GM18867 (cell line): ENCODE measurements at regions not wholly inside any gene's neighbourhood (a gene's known extent, or its start where the extent isn't known, plus 50 kb on each side); places are given as distances from the start of the nearest gene placed in this dataset.

Source experiments
- ATAC-seq: cut with Tn5 transposase; IDR thresholded peaks from one replicate; pipeline ENCODE4 v1.9.1; 2021; ENCODE audit warnings: mild to moderate bottlenecking, moderate library complexity; ENCODE audit not compliant: unreplicated experiment

- ATAC-seq = no peak
Measured at GRCh38 chr10:3723766-3724165, 61.2 kb downstream of the KLF6 start.

GRCh38 chr10:3720228-3721019 lies 64.6 kb downstream of the KLF6 start:
- no peak for ATAC-seq

- ATAC-seq = no peak
Measured at GRCh38 chr10:3719024-3719843, 65.8 kb downstream of the KLF6 start.

- ATAC-seq = no peak
Measured at GRCh38 chr10:3716093-3716492, 68.9 kb downstream of the KLF6 start.

- no peak for ATAC-seq
Measured at GRCh38 chr10:3714967-3715366, 70.0 kb downstream of the KLF6 start.

GRCh38 chr10:3714531-3714930 lies 70.5 kb downstream of the KLF6 start:
- no peak for ATAC-seq

- ATAC-seq = no peak
Measured at GRCh38 chr10:3712707-3713106, 72.3 kb downstream of the KLF6 start.

- ATAC-seq = no peak
Measured at GRCh38 chr10:3711918-3712317, 73.1 kb downstream of the KLF6 start.

DNA sequence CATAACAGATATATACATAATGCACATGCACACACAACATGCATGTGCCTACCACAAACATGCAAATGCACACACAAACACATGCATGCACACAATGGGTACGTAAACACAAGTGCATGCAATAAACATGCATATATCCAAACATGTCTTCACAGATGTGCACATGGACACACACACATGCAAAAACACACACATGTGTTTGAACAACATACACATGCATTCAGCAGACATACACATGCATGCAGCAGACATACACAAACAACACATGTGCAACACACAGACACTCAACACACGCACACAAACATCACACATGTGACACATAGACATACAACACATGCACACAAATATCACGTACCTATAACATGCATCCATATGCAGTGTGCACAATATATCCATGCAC lies 74.2 kb downstream of the KLF6 start:
- ATAC-seq = no peak

- no peak for ATAC-seq
Measured at GRCh38 chr10:3709456-3710060, 75.5 kb downstream of the KLF6 start.

DNA sequence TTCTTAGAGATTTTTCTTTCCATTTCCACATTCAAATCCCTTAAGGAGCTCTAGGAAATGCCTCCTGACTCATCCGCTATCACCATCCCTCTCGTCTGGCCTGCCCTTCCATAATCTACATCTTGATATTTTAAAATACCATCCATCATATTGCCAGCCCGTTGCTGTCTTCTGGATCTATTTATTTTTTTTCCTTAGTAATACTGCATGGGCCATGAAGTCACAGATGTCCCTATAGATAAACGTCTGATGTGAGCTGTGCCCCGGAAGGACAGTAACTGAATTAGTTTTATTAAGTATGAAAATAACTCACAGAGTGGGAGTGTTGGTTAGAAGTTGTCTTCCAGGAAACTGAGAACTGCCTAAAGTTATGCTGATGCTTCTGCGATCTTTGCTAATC lies 76.2 kb downstream of the KLF6 start:
- ATAC-seq = no peak

GRCh38 chr10:3704565-3705325 lies 80.3 kb downstream of the KLF6 start:
- no peak for ATAC-seq

DNA sequence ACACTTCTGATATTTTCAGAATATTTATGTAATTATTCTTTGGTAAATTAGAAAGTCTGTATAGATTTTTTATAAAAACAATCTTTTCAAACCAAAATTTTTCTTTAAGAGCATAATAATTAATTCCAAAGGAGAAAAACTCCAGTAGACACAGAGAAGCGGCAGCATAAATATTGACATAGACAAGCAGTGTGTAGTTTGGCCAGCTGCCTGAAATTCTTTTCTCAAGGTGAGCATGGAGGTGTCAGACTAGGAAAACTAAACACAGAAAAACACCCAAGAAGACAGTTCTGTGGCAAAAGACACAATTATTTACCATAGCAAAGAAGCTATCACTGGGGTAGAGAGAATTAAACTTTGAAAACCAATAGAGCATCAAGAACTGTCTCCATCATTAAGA lies 82.4 kb downstream of the KLF6 start:
- ATAC-seq = no peak

DNA sequence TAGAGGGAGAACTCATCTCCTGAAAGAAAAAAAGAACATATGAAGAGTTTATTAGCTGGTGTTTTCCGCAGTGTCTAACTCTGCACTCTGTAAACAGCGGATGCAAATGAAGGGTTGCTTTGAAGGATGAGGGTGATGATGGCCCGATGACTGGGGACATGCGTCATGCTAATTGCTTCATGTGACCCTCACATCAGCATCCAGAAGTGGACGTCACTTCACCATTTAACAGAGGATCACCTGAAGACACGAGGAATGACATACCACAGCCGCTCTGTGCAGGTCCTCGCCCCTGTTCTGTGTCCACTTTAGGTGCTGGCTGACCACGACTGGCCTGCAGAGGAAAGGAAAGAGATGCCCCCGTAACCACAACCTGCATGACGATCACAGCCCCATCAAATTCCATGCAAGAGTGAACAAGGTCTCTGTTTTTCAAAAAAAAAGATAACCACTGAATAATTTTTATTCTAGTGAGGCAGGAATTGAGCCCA lies 82.9 kb downstream of the KLF6 start:
- ATAC-seq = no peak

DNA sequence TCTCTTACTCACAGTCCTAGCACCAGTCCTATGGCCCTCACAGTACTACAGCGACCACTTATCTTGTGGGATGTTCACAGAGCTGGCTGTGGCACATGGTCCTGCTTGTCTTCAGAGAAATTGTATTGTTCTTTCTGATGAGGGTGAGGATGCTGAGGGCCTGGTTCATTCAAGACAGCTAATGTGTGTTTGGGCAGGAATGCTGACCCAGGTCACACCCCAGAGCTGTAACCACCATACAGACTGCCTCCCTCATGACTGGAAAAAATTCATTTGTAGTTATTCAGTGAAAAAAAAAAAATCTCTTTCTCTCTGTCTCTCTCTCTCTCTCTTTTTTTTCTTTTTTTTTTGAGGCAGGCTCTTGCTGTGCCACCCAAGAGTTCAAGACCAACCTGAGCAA lies 83.5 kb downstream of the KLF6 start:
- no peak for ATAC-seq

GRCh38 chr10:3700531-3701076 lies 84.4 kb downstream of the KLF6 start:
- ATAC-seq = no peak

DNA sequence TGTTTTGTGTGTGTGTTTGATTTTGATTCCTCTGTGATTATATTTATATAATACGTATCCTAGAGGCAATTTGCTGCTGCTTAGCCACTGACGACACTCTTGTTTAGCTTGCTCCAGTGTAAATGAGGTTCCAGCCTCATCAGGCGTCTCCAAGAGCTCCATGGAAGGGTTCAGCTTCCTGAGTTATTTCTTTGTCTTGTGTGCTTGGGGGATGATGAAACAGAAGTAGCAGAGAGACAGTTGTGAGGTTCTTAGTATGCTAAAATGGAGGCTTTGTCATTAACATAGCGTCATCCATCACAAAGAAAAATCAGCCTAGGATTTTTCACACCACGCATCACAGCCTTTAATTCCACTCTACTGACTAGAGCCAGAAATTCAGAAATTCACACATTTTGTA lies 85.1 kb downstream of the KLF6 start:
- ATAC-seq = no peak

- no peak for ATAC-seq
Measured at GRCh38 chr10:3698312-3698711, 86.7 kb downstream of the KLF6 start.

DNA sequence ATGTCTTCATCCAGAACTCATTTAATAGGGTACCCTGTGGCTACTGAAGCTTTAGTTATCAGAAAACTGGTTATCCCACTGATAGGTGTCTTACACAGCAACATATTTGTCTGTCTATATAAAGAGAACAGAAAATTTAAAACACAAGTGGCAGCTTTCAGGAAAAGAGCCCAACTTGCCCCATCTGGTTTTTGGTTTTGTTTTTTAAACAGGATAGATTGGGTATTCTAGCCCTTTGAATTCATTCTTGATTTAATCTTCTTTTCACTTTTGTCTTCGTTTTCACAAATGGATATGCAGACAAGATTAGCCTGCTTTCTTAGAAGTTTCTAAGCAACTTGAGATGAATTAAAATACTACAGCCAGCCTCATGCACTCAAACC lies 91.3 kb downstream of the KLF6 start:
- no peak for ATAC-seq

DNA sequence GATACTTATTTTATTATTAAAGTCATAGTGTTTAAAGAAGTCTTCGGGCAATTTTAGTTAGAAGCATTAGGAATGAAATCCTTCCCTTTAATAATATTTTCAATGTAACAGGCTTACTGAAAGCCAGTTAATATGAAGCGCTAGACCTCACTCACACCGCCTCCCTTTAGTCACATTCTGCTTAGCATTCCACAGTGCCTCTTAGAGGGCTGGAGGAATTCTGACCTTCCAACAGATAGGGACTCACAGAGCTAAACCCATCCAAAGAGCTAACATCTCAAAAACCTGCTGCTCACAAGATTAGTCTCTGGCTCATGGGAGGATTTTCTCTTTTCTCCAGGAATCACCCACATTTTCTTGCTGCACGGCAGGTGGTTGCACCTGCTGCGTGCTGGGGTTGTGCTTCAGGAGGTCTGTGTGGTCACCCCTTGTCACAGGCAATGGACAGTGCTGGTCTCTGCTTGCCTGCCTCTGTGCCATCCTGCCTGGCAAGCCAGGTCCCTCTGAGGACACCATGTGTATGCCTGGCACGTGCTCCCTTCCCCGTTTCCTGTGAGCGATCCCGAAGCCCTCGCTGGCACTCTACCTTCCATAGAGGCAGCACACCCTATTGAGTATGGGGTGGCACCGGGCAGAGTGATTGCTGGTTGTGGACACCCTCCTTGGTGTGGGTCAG lies 91.8 kb downstream of the KLF6 start:
- no peak for ATAC-seq
